MCF 10A (cell line): ENCODE measurements at regions not wholly inside any gene's neighbourhood (a gene's known extent, or its start where the extent isn't known, plus 50 kb on each side); places are given as distances from the start of the nearest gene placed in this dataset.

ENCODE experiments used
- BruUV-seq: library from RNA; stranded (reverse); fragments of 400-500 nt; replicated peaks from 2 replicates; lab custom pipeline; 2021; lab: Mats Ljungman, UMichigan
- CTCF ChIA-PET: fragments of 300-600 bp; sonication (Branson Sonifier 250); formaldehyde crosslinking; extraction: SDS; loops from one replicate; lab custom pipeline; 2021; ENCODE audit warnings: antibody characterized with exemption, inconsistent platforms; lab: Yijun Ruan, JAX
- POLR2A ChIA-PET: fragments of 300-600, 350-650 bp; sonication (Branson Sonifier 250); formaldehyde crosslinking; extraction: SDS; loops from one replicate; lab custom pipeline; 2020; ENCODE audit warnings: antibody characterized with exemption, inconsistent platforms; lab: Yijun Ruan, JAX
- DNase-seq: peaks from one replicate; pipeline ENCODE4 v3.0.0-alpha.2; 2018; ENCODE audit not compliant: unreplicated experiment
- H3K27ac Mint-ChIP-seq: one replicate; pipeline ENCODE4 v1.8.0; 2022; ENCODE audit warnings: mild to moderate bottlenecking, low read depth, mixed read lengths; ENCODE audit not compliant: unreplicated experiment
- H3K27me3 Mint-ChIP-seq: one replicate; pipeline ENCODE4 v1.8.0; 2022; ENCODE audit warnings: mixed read lengths; ENCODE audit not compliant: insufficient read depth, unreplicated experiment
- H3K36me3 Mint-ChIP-seq: one replicate; pipeline ENCODE4 v1.8.0; 2022; ENCODE audit warnings: mild to moderate bottlenecking, moderate library complexity, mixed read lengths; ENCODE audit not compliant: insufficient read depth, unreplicated experiment
- H3K4me1 Mint-ChIP-seq: one replicate; pipeline ENCODE4 v1.8.0; 2022; ENCODE audit warnings: mixed read lengths; ENCODE audit not compliant: insufficient read depth, unreplicated experiment
- H3K4me3 Mint-ChIP-seq: one replicate; pipeline ENCODE4 v1.8.0; 2022; ENCODE audit warnings: mild to moderate bottlenecking, moderate library complexity, mixed read lengths; ENCODE audit not compliant: unreplicated experiment
- H3K9me3 Mint-ChIP-seq: one replicate; pipeline ENCODE4 v1.8.0; 2022; ENCODE audit warnings: mixed read lengths; ENCODE audit not compliant: unreplicated experiment
- CTCF ChIP-seq: fragments of 200-600 bp; IDR thresholded peaks from one replicate; pipeline ENCODE4 v1.8.0; 2022; ENCODE audit warnings: antibody characterized with exemption, mild to moderate bottlenecking; ENCODE audit not compliant: unreplicated experiment
- intact Hi-C: fragments of 100-400 bp; cut with micrococcal nuclease; formaldehyde crosslinking; loops from 2 replicates; pipeline ENCODE4 v1.14.1; 2022

- no peak overlapping the region for H3K27ac Mint-ChIP-seq
- intact Hi-C loops, result no loop called here
- no peak for DNase-seq
- ChIA-PET CTCF (no interaction called here), POLR2A (no interaction called here)
- H3K9me3 Mint-ChIP-seq, result no peaks in the 10 kb centered on the region
- H3K27me3 Mint-ChIP-seq, result no peaks in the 10 kb centered on the region
- H3K4me1 Mint-ChIP-seq, result no peaks in the 10 kb centered on the region
- no TSS peak for BruUV-seq
- H3K36me3 Mint-ChIP-seq, result no peaks in the 10 kb centered on the region
- no peak for TF ChIP-seq CTCF
- no peak overlapping the region for H3K4me3 Mint-ChIP-seq
Observed at GRCh38 chr2:150182566-150183235, 304.8 kb downstream of the RND3 start.

- Mint-ChIP-seq H3K27ac (no peak overlapping the region), H3K9me3 (no peaks in the 10 kb centered on the region), H3K4me1 (no peaks in the 10 kb centered on the region), H3K36me3 (no peaks in the 10 kb centered on the region), H3K4me3 (no peak overlapping the region), H3K27me3 (no peaks in the 10 kb centered on the region)
- TF ChIP-seq CTCF, result no peak
- DNase-seq, result no peak
- BruUV-seq, result no TSS peak
- ChIA-PET POLR2A (no interaction called here), CTCF (no interaction called here)
- intact Hi-C loops, result no loop called here
Observed at GRCh38 chr2:150178591-150178990, 308.9 kb downstream of the RND3 start.

- CTCF ChIA-PET, result no interaction called here
- H3K27ac Mint-ChIP-seq, result no peak overlapping the region
Observed at GRCh38 chr2:150174971-150175421, 312.5 kb downstream of the RND3 start.

More at GRCh38 chr2:150174971-150175421, 312.5 kb downstream of the RND3 start:
- no peak for DNase-seq
- POLR2A ChIA-PET, result interaction anchor here (0.6 kb wide), 1 partner anchor 294 kb away, joined by 4 read pairs; no protein-coding TSS in a partner anchor
- Mint-ChIP-seq H3K27me3 (no peaks in the 10 kb centered on the region), H3K9me3 (no peaks in the 10 kb centered on the region), H3K4me1 (no peaks in the 10 kb centered on the region), H3K4me3 (no peak overlapping the region), H3K36me3 (no peaks in the 10 kb centered on the region)
- no peak for TF ChIP-seq CTCF
- no TSS peak for BruUV-seq
- intact Hi-C loops, result no loop called here
